ENCODE measurements at regions not wholly inside any gene's neighbourhood (a gene's known extent, or its start where the extent isn't known, plus 50 kb on each side); places are given as distances from the start of the nearest gene placed in this dataset.
"Not testable (repeated sequence)": the region's sequence is repeated elsewhere in the genome, so short reads cannot be mapped to it uniquely, and the experiment has no call there.

GRCh38 chr2:239882331-239882732 lies 142.8 kb downstream of the NDUFA10 start:
- peak; percentile 12 for DNase-seq

DNA sequence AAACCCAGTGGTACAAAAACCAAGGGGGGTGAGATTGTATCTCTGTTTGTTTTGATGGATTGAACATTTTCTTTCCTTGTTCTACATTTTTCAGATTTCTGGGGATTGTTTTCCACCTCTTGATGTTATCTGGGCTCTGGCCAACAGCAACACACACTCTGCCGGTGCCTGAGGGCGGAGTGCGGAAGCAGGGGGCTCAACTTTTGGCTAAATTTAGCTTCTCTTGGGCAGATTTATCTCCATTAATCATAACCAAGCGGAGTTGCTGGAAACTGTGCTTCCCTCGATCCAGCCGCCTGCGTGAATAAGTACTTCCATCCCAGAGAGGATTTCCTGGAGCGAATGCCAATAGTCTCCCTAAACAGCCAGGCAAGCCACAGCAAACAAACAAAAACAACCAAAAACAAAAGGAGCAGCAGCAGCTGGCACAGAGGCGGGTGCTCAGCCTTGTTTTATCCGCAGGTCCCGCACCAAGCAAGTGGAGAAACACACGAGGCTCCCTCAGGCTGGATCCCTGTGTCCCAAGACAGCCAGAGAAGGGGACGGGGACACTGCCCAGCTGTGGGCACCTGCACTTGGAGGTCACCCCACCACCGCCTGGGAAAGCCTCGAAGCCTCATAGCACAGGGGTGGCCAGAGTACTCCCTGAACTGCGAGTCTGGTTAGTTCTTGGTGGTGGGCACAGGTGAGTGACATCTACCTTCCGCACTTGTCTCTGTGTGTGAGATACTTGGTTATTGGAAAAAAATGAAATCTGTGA lies 143.4 kb downstream of the NDUFA10 start:
- DNase-seq = peak; percentile 39

- DNase-seq = no peak
Observed at GRCh38 chr2:239881031-239881471, 144.1 kb downstream of the NDUFA10 start.

DNA sequence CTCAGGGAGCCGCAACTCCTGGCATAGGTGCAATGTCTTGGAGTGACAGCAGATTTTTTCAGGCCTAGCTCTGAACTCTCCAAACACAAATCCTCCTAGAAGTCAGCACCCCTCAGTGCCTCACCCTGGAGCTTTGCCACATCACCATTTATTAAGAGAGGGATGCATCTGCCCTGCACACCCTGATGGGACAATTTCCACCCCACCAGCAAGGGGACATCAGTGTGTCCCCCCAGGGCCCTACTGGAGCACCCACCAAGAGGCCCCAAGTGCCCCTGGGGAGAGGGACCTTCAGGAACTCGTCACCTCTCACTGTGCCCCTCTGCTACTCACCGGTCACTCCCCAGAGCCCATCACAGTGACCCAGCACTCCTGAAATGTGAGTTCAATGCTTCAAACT lies 144.7 kb downstream of the NDUFA10 start:
- DNase-seq = no peak

- DNase-seq = no peak
Observed at GRCh38 chr2:239879423-239880084, 145.6 kb downstream of the NDUFA10 start.

DNA sequence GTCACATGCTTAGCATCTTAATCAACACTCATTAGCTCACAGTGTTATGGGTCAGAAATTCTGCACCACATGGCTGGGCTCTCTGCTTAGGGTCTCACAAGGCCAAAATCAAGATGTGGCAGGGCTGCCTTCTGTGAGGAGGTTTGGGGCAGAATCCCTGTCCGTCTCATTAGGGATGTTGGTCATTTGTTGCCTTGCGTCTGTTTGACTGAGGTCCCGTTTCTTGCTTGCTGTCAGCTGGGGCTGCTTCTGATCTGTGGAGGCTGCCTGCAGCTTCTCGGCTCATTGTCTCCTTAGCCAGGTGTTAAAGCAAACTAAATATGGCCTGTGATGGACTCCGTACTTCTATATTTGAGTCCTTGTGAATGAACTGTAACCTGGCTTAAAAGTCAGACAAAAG lies 146.5 kb downstream of the NDUFA10 start:
- no peak for DNase-seq

GRCh38 chr2:239876948-239877289 lies 148.2 kb downstream of the NDUFA10 start:
- DNase-seq = no peak

DNA sequence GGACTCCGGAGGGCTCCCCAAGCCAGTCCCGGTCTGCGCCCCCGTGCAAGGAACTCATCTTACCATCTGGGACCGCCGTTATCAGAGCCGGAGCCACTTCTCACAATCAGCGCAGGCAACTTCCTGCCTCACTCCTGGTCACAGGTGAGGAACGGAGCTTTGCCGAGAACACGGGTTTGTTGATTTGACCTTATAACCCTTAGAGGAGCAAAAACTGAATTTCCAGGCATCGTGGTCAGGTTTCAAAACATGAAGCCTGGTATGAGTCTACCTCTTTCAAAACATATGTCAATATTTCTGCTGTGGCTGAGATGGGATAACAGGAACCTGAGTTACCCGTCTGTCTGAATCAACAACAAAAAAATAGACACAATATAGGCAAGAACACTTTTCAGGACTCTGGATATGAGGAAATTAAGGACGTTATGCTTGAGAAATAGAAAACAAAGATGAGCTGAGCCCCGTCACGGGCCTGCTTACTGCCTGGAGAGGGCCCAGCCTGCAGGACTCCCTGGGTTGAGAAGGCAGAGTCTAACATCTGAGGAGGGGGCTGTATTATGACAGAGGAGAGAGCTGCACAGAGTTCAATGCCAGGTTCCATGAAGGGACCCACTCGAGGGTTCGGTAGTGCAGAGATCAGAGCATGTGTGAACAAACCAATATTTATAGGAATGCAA lies 148.7 kb downstream of the NDUFA10 start:
- DNase-seq = no peak

GRCh38 chr2:239874636-239875356 lies 150.3 kb downstream of the NDUFA10 start:
- DNase-seq = no peak

DNA sequence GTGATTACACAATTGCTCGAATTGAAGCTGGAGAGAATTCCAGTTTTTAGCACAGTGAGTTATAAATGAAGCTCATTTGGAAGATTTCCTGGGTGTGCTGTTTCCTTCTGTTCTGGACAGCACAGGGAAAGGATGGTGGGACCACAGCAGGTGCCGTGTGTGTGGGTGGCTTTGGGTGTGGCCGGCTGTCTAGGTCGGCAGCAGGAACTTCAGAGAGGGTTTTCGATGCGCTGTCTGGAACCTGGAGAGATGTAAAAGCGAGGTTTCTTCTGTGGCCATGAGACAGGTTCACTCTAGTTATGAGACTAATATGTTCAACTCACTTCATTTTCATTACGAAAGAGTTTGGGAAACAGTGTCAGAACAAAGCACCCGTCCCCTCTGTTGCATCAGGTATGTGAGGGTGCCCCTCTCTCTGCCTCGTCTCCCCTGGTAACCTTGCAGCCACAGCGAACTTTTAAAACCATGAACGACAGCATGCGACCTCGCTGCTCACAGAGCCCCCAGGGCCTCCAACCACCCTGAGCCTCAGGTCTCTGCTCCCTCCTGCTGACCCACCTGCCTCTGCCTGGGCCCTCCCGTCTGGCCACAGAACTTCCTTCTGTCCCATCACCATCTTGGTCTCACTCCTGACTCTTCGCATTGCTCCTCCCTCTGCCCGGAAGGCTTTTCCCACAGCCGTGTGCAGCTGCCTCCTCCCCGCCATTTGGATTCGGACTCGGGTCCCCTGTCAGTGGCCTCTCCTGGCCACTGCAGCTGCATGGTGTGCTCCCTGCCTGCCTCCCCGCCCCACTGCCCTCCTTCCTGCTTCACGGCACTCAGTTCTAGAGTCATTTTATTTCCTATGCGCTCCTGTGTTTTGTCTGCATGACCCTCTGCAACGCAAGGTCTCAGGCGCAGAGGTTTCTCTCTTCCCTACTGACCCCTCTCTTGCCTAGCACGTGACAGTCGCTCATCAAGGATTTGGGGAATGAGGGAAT lies 151.2 kb downstream of the NDUFA10 start:
- DNase-seq = no peak

DNA sequence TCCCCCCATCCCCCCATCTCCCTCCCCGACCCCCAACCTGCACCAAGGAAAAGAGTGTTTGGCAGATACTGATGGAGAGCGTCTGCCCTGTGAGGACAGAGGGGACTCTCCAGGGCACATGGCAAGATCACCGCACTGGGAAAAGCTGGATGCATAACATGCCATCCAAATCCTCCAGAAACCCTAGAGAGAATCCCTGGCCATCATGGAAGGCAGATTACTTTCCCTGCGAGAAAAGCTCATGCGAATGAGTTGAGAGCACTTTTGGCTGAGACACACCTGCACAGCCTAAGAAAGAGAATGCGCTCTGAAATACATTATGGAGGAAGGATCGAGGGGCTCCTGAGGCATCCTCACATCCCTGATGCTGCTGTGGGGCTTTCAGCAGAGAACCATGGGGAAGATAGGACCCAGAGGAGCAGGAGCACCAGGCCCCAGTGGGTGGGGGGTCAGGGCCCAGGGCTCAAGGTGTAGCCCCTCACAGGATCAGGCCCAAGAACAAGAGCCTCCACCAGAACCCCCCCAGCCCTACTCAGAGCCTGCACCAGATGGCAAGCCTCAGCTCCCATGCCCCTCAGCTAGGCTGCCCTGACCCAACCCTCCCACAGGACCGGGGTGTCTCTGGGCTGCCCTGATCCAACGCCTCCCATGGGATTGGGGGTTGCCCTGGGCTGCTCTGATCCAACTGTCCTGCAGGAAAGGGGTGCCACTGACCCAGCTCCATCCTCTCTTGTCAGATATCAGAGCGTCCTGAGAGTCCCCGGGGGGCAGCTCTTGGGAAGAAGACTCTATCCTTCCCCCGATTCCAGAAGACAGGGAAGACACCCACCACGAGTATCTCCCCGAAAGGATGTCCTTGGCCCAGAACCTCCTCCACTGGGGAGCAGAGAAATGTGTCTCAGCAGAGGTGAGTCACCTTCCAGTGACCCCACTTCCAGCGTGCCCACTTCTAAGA lies 153.4 kb downstream of the NDUFA10 start:
- no peak for DNase-seq

- no peak for DNase-seq
Observed at GRCh38 chr2:239870863-239871262, 154.3 kb downstream of the NDUFA10 start.

- no peak for DNase-seq
Observed at GRCh38 chr2:239870276-239870675, 154.9 kb downstream of the NDUFA10 start.

GRCh38 chr2:239869272-239870155 lies 155.6 kb downstream of the NDUFA10 start:
- DNase-seq = no peak

- DNase-seq = no peak
Observed at GRCh38 chr2:239868556-239869181, 156.5 kb downstream of the NDUFA10 start.

GRCh38 chr2:239866778-239867177 lies 158.4 kb downstream of the NDUFA10 start:
- DNase-seq = no peak

GRCh38 chr2:239866350-239866749 lies 158.8 kb downstream of the NDUFA10 start:
- DNase-seq = no peak

GRCh38 chr2:239865856-239866255 lies 159.3 kb downstream of the NDUFA10 start:
- DNase-seq = not testable (repeated sequence)

DNA sequence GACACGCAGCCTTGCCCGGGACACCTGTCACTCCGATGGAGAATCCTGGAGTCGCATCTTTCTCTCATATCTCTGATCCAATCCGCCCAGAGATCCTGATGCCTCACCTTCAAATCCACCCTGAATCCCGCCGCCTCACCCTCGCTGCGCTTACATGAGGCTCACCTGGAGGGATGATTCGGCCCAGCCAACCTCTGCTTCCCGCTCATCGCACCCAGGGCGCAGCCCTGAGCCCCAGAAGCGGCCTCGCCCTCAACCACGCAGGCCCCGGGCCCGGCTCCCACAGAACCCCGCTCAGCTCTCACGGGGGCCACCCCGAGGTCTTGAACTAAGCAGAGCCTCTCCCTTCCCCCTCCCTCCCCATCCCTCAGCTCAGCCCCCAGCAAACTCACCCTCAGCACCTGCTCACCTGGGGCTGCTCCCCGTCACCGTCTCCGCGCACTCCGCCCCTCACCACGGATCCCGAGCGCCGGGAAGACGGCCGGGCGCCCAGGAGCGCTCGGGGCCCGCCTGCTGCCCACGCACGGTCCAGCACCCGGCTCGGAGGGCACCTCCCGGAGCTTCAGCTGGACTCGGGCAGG lies 160.0 kb downstream of the NDUFA10 start:
- DNase-seq = no peak

Data from fibroblast of upper back skin (primary cell).